PC-3 (cell line): ENCODE measurements at regions not wholly inside any gene's neighbourhood (a gene's known extent, or its start where the extent isn't known, plus 50 kb on each side); places are given as distances from the start of the nearest gene placed in this dataset.

Source experiments
- ATAC-seq: fragments of 200-7000 bp; cut with Tn5 transposase; 2 replicates; pipeline ENCODE4 v1.9.1; 2020; ENCODE audit warnings: mild to moderate bottlenecking, moderate library complexity
- BruUV-seq: library from RNA; stranded (reverse); fragments of 400-500 nt; replicated peaks from 2 replicates; lab custom pipeline; 2021; lab: Mats Ljungman, UMichigan
- CTCF ChIA-PET: fragments of 300-600 bp; sonication (Branson Sonifier 250); formaldehyde crosslinking; loops from one replicate; lab custom pipeline; 2022; ENCODE audit warnings: antibody characterized with exemption; lab: Charles Lee
- POLR2A ChIA-PET: fragments of 300-600 bp; sonication (Branson Sonifier 250); formaldehyde crosslinking; loops from one replicate; lab custom pipeline; 2022; ENCODE audit warnings: antibody characterized with exemption; ENCODE audit not compliant: unreplicated experiment; lab: Charles Lee
- DNase-seq: peaks from one replicate; pipeline ENCODE4 v3.0.0-alpha.2; 2015
- H2AFZ ChIP-seq: fragments of 300-600 bp; sonication (generic); 2 replicates; pipeline ENCODE4 v1.6.0; 2016; ENCODE audit warnings: antibody characterized with exemption, low read length
- H3F3A ChIP-seq: fragments of 300-600 bp; sonication (generic); one replicate; pipeline ENCODE4 v1.6.0; 2017; ENCODE audit warnings: antibody characterized with exemption, low read length, control low read depth, mild to moderate bottlenecking; ENCODE audit not compliant: unreplicated experiment
- H3K27ac ChIP-seq: fragments of 300-600 bp; sonication (generic); 2 replicates; pipeline ENCODE4 v1.5.1; 2016; ENCODE audit warnings: mild to moderate bottlenecking, low read length
- H3K27me3 ChIP-seq: fragments of 300-600 bp; sonication (generic); 2 replicates; pipeline ENCODE4 v1.6.1; 2016; ENCODE audit warnings: low read length, mixed read lengths
- H3K36me3 ChIP-seq: fragments of 300-600 bp; sonication (generic); 2 replicates; pipeline ENCODE4 v1.6.1; 2016; ENCODE audit warnings: low read depth, mixed run types, low read length, mixed read lengths
- H3K4me1 ChIP-seq: fragments of 300-600 bp; sonication (generic); 2 replicates; pipeline ENCODE4 v1.5.1; 2016; ENCODE audit warnings: low read length; ENCODE audit not compliant: insufficient read depth
- H3K4me2 ChIP-seq: fragments of 300-600 bp; sonication (generic); 2 replicates; pipeline ENCODE4 v1.6.0; 2016; ENCODE audit warnings: low read length
- H3K4me3 ChIP-seq: fragments of 300-600 bp; sonication (generic); 2 replicates; pipeline ENCODE4 v1.5.1; 2016; ENCODE audit warnings: mild to moderate bottlenecking, low read length, mixed read lengths
- H3K79me2 ChIP-seq: fragments of 300-600 bp; sonication (generic); 2 replicates; pipeline ENCODE4 v1.6.1; 2017; ENCODE audit warnings: low read length, mixed read lengths
- H3K9ac ChIP-seq: fragments of 300-600 bp; sonication (generic); 2 replicates; pipeline ENCODE4 v1.6.0; 2016; ENCODE audit warnings: mild to moderate bottlenecking, low read length
- H3K9me2 ChIP-seq: fragments of 300-600 bp; sonication (generic); replicated peaks from 2 replicates; pipeline ENCODE4 v1.6.1; 2016; ENCODE audit warnings: mixed run types, low read length, mixed read lengths
- H3K9me3 ChIP-seq: fragments of 300-600 bp; sonication (generic); 2 replicates; pipeline ENCODE4 v1.6.1; 2016; ENCODE audit warnings: low read length, mixed read lengths
- H4K20me1 ChIP-seq: fragments of 300-600 bp; sonication (generic); 2 replicates; pipeline ENCODE4 v1.6.1; 2016; ENCODE audit warnings: low read length, mixed read lengths
- CTCF ChIP-seq: fragments of 300-600 bp; sonication (generic); conservative IDR thresholded peaks from 2 replicates; pipeline ENCODE4 v1.5.1; 2017; ENCODE audit warnings: antibody characterized with exemption, low read depth, mild to moderate bottlenecking, low read length
- EZH2 ChIP-seq: fragments of 300-600 bp; sonication (generic); IDR thresholded peaks from one replicate; pipeline ENCODE4 v1.6.1; 2017; ENCODE audit warnings: antibody characterized with exemption, mild to moderate bottlenecking, low read length; ENCODE audit not compliant: unreplicated experiment
- EZH2phosphoT487 ChIP-seq: fragments of 300-600 bp; sonication (generic); IDR thresholded peaks from 2 replicates; pipeline ENCODE4 v1.6.1; 2018; ENCODE audit warnings: mild to moderate bottlenecking, antibody characterized with exemption, low read length, borderline replicate concordance
- intact Hi-C: fragments of 100-400 bp; cut with micrococcal nuclease; formaldehyde crosslinking; loops from 2 replicates; pipeline ENCODE4 v1.9.0; 2023

GRCh38 chr4:180990931-180991330 lies 1252.3 kb upstream of the TENM3 start:
- H3K36me3 ChIP-seq = no peaks in the 10 kb centered on the region
- no peaks in the 10 kb centered on the region for H3F3A ChIP-seq
- H2AFZ ChIP-seq = no peak overlapping the region
- peaks cover 3% of the 10 kb centered on the region; the same call in 1 of the 2 replicates for H3K27me3 ChIP-seq
- H3K79me2 ChIP-seq = no peaks in the 10 kb centered on the region
- no TSS peak for BruUV-seq
- H3K27ac ChIP-seq = no peak overlapping the region
- no peaks in the 10 kb centered on the region for H3K4me1 ChIP-seq
- intact Hi-C loops = no loop called here
- DNase-seq (no peak), ATAC-seq (no peak)
- no peaks in the 10 kb centered on the region for H3K9me2 ChIP-seq
- H3K4me3 ChIP-seq = no peak overlapping the region
- ChIA-PET CTCF (no interaction called here), POLR2A (no interaction called here)
- TF ChIP-seq CTCF (no peak), EZH2 (no peak), EZH2phosphoT487 (no peak)
- H4K20me1 ChIP-seq = no peaks in the 10 kb centered on the region
- no peaks in the 10 kb centered on the region for H3K9me3 ChIP-seq
- no peak overlapping the region for H3K9ac ChIP-seq
- no peak overlapping the region for H3K4me2 ChIP-seq

- H3K9me3 ChIP-seq = no peaks in the 10 kb centered on the region
- no peaks in the 10 kb centered on the region for H3K4me1 ChIP-seq
- H3K4me3 ChIP-seq = no peak overlapping the region
- intact Hi-C loops = no loop called here
- H3K27ac ChIP-seq = no peak overlapping the region
- TF ChIP-seq CTCF = no peak
- TF ChIP-seq EZH2 = no peak
- TF ChIP-seq EZH2phosphoT487 = no peak
- H3K9ac ChIP-seq = no peak overlapping the region
- peaks cover 3% of the 10 kb centered on the region; the same call in 1 of the 2 replicates for H3K27me3 ChIP-seq
- H3K79me2 ChIP-seq = no peaks in the 10 kb centered on the region
- no peak overlapping the region for H3K4me2 ChIP-seq
- no TSS peak for BruUV-seq
- H3F3A ChIP-seq = no peaks in the 10 kb centered on the region
- no peak for ATAC-seq
- H3K36me3 ChIP-seq = no peaks in the 10 kb centered on the region
- CTCF ChIA-PET = no interaction called here
- H2AFZ ChIP-seq = no peak overlapping the region
- DNase-seq = no peak
- H4K20me1 ChIP-seq = no peaks in the 10 kb centered on the region
- H3K9me2 ChIP-seq = no peaks in the 10 kb centered on the region
- POLR2A ChIA-PET = interaction anchor here (0.6 kb wide), 1 partner anchor 530 kb away, joined by 4 read pairs; no protein-coding TSS in a partner anchor
Observed at GRCh38 chr4:180993244-180993836, 1249.9 kb upstream of the TENM3 start.

- H4K20me1 ChIP-seq = no peaks in the 10 kb centered on the region
- CTCF ChIA-PET = no interaction called here
- H3K4me1 ChIP-seq = no peaks in the 10 kb centered on the region
- intact Hi-C loops = no loop called here
- no peaks in the 10 kb centered on the region for H3K9me2 ChIP-seq
- BruUV-seq = no TSS peak
- H3F3A ChIP-seq = no peaks in the 10 kb centered on the region
- no peaks in the 10 kb centered on the region for H3K79me2 ChIP-seq
- H2AFZ ChIP-seq = no peak overlapping the region
- TF ChIP-seq EZH2 (no peak), CTCF (no peak), EZH2phosphoT487 (no peak)
- POLR2A ChIA-PET = no interaction called here
- H3K9ac ChIP-seq = no peak overlapping the region
- DNase-seq = no peak
- peaks cover 3% of the 10 kb centered on the region; the same call in 1 of the 2 replicates for H3K27me3 ChIP-seq
- H3K4me2 ChIP-seq = no peak overlapping the region
- no peak for ATAC-seq
- H3K4me3 ChIP-seq = no peak overlapping the region
- no peaks in the 10 kb centered on the region for H3K36me3 ChIP-seq
- no peak overlapping the region for H3K27ac ChIP-seq
- H3K9me3 ChIP-seq = no peaks in the 10 kb centered on the region
Observed at GRCh38 chr4:180994722-180995121, 1248.5 kb upstream of the TENM3 start.
